NCI-H146 (cell line): ENCODE measurements at regions not wholly inside any gene's neighbourhood (a gene's known extent, or its start where the extent isn't known, plus 50 kb on each side); places are given as distances from the start of the nearest gene placed in this dataset.

ENCODE experiments used
- DNase-seq: peaks from one replicate; lab custom pipeline; 2025; lab: John Stamatoyannopoulos, UW

DNA sequence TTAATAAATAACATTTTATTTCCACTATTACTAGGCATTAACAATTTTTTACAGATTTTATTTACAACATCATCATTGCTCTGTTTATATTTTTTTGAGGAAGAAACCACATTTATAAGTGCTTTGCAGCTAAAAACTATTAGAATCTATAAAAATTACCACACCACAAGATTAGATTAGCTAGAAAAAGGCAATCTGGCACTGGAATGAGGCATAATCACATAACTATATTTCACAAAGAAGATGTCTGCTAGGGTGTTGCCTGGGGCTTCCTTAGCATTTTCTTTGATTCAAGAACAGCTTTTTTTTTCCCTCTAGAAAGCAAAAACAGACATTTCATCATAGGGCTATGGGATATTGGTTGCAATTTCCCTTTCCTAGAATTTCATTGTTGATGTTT, 2169.2 kb downstream of the MRPL39 start:
- DNase-seq = no peak

DNA sequence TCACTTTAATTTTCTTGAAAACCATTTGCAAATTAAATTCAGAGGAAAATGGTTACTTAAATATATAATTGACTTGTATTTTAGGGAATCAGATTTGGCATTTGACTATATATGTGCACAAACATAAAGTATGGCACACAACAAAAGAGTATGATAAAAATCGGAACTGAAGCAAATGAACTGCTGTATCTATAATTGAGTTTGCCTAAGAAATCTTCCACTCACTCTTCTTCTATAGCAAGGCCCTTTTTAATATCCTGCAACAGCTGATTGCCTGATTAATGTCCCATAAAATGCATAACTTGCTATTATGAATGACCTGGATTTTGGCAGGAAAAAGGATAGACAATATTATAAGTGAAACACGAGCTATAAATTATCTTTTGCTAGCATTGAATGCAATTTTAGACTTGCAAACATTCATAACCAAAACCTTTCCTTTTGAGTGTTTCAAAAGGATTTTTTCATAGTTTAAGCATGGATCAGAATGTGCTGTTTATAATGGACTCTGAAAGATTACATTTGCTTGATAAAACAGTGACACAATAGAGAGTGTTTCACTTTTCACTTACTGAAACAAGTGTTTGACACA, 2204.3 kb downstream of the MRPL39 start:
- DNase-seq = peak; percentile 66

DNA sequence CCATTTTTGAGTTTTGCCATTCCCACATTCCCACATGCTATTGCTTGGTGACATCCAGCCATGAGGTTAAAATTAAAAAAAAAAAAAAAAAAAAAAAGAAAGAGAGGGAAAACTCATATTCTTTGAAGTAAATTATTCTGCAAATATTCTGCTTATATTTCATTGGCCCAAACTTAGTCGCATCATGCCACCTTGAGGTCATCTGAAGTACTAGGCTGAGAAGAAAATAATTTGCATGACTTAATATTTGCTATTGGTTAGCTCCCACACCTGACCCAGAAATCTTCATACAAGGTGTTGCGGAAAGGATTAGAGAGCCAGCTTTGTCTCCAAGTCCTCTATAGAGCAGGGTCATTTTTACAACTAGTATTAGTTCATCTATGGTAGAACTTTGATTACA, 2206.0 kb downstream of the MRPL39 start:
- DNase-seq = no peak

DNA sequence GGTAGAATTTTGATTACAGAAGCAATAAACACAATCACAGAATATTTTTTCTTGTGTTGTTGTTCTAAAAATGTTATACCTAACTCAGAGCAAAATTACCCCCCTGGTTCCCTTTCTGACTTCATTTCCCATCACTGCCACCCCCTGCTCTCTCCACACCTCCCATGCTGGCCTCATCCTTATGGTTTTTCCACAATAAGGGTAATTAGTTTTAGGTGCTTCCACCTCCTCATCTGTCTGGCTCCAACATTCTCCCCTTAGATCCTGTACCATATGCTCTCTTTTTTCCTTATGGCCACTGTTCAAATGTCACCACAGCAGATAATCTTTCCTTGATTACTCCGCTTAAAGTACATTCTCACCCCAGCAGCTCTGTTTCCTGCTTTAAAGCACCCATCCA, 2208.6 kb downstream of the MRPL39 start:
- no peak for DNase-seq

DNA sequence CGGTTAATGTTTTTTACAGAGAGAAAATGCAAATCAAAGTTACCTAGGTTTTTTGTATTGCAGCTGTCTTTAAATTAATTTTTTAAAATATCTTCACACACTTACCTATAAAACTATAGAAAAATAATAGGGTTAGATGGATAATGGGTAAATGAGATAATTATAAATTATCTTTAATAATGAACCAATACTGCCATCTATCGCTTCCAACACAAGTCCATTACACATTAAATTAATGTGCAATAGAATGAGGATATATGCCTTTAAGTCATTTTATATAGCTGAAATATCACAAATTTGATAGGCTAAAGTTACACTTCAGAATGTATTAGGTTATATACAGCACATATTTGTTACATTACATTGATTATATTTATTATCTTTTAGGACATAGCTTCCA, 2212.8 kb downstream of the MRPL39 start:
- DNase-seq = no peak

DNA sequence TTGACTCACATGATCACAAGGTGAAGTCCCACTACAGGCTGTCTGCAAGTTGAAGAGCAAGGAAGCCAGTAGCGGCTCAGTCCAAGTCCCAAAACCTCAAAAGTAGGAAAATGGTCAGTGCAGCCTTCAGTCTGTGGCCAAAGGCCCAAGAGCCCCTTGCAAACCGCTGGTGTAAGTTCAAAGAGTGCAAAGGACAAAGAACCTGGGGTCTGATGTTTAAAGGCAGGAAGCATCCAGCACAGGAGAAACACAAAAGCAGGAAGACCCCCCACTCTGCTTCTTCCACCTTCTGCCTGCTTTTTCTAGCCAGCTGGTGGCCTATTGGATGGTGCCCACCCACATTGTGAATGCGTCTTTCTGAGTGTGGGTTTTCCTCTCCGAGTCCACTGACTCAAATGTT, 2222.6 kb downstream of the MRPL39 start:
- DNase-seq = no peak

DNA sequence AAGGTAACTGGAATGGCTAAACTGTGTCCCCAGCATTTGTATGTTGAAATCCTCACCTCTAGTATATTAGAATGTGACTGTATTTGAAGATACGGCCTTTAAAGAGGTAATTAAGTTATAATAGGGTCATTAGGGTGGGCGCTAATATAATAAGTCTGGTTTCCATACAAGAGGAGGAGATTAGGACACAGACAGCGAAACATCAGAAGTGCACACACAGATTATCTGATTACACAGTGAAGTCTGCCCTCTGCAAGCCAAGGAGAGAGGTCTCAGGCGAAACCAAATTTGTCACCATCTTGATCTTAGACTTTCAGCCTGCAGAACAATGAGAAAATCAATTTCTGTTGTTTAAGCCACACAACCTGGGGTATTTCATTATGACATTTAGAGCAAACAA, 2233.1 kb downstream of the MRPL39 start:
- DNase-seq = peak; percentile 10

DNA sequence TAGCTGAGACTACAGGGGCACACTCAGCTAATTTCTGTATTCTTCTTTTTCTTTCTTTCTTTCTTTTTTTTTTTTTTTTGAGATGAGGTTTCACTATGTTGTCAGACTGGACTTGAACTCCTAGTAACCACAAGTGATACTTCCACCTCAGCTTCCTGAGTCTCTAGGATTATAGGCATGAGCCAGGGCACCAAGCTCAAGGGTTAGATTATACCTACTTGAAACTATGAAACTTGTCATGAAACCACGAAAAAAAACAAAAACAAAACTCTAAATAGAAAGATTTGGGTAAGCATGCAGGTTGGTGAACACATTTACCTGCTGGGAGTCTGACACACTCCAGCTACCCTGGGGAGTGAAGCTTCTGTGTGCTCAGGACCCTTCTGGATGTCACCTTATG, 2250.4 kb downstream of the MRPL39 start:
- DNase-seq = no peak

DNA sequence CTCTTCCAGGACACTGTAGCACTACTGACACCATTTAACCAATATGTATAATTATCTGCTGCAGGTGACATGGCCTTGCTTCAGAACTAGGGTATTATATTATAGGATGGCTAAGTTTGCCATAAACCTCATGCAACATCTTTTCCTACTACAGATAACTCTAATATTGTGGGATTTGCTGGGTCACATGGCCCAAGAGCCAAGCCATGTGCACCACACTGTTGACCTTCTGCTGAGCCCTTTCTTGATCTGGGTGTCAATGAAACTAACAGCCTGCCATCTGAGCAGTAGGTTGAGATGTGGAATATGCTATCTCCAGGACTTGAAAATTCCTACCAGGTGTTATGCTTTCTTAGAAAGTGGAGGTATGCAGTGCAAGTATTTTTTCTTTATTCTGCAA, 2291.1 kb downstream of the MRPL39 start:
- DNase-seq = no peak

DNA sequence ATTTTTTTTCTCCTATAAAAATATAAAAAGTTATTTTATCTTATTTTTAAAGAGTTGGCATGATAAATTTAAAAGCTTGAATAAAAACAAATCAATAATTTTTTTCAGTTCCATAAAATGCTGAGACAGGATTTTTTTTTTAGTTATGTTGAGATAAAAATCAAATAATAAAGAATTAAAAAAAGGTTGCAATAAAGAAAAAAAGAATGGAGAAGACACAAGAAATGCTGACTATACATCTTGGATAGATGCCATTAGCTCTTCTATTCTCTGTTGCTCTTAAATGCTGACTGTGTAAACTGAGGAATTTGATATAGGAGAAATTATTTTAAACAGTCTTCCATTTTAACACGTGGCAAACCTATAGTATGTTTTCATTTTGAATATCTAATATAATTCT, 2298.5 kb downstream of the MRPL39 start:
- DNase-seq = no peak

DNA sequence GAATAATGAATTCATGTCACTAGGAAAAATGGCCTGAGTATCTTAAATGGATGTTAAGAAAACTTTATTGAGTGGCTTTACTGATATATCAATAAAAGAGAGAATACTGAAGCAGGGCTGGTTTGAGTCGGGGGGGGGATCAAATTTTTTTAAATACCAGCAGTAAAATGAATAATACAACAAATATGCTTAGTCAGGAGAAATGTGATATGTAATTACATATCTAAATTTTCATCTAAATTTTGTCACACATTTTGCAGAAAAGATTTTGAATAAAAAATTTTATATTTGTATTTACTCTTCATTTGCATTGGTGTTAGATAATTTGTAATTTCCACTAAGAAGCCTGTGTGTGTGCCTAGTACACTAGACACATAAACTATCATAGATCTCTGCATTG, 2300.2 kb downstream of the MRPL39 start:
- no peak for DNase-seq

DNA sequence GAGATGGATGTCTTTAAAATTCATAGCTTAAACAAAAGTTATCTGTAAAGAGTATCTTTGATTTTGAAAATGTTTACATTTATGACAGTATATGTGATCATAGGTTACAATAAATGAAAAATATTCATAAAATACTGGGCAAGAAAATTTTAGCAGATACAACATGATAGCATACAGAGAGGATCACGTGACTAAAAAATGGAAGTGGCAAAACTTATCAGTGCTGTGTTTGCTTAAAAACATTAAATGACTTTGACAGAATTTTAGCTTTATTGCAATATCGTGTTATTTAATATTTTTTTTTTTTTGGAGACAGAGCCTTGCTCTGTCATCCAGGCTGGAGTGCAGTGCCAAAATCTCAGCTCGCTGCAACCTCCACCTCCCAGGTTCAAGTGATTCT, 2294.1 kb downstream of the NCAM2 start:
- no peak for DNase-seq

DNA sequence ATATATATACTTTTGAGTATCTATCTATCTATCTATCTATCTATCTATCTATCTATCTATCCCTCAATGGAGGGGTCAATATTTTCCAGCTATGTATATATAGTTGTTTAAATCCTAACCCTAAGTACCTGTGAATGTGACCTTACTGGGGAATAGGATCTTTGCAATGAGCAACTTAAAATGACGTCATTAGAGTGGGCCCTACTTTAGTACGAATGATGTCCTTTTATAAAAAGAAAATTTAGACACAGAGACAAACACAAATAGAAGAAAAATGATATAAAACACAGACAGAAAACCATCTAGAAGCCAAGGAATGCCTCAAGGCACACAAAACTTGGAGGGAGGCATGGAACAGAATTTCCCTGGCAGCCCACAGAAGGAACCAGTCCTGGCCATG, 2283.7 kb downstream of the NCAM2 start:
- no peak for DNase-seq

DNA sequence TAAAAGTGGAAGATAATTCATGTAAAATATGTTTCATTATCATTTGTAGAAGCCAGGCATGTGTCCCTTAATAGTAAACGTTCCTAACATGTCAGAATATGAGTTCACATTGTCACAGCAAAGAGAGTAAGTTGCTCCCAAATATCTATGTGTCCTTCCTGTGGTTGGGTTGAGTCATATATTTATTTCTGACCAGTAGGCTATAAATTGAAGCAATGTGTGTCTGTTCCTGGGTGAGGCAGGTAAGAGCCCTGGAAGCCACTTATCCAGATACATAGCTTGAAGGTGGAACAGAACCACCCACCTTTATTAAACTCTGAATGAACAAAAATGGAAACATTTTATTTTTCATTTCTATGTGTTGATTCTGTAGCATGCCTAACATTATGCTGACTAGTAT, 2251.6 kb downstream of the NCAM2 start:
- no peak for DNase-seq

DNA sequence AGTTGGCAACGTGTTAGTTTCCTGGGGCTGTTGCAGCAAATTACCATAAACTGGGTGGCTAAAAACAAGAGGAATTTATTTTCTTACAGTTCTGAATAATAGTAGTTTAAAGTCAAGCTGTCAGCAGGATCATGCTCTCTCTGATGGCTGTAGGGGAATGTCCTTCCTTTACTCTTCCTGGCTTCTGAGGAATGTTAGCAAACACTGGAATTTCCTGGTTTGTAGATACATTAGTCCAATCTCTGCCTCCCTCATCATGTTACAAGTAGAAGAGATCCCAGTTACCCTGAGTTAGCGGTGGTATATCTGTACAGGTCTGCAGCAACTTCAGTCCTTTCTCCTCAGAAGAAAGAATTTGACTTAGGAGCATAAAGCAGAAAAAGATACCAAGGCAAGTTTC, 2249.1 kb downstream of the NCAM2 start:
- DNase-seq = no peak

DNA sequence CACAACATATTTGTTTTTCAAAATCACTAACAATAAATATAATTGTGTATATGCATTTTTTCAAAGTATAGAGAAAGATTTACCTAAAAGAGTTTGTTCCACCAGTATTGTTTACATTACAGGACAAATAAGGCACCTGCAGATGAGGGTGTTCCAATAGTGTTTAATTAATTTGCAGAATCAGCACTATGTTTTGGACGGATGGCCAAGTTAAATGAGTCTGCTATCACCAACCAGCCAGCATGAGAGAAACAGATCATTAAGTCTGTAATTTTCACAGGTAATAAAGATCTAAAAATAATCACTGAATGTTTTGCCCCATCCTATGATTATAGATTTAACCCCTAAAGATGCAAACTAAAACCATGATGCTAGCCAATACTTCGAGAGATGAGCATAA, 2247.0 kb downstream of the NCAM2 start:
- DNase-seq = no peak

DNA sequence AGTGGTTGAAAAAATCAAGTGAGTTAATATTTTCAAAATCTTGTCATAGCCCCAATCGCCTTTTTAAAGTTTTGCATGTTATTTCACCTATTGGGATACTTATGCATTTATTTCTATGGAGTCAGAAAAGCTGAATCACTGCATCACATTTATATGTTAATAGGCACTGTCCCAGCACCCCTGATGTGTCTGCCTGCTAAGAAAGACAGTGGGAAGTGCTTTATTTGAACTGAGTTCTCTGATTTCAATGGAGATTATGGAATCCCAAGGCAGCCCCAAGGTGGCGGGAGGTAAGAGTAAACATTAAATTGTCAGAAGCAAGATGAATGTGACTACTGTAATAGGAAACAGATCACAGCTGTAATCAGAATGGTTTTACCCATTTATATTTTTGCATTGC, 2225.7 kb downstream of the NCAM2 start:
- peak; percentile 65 for DNase-seq

DNA sequence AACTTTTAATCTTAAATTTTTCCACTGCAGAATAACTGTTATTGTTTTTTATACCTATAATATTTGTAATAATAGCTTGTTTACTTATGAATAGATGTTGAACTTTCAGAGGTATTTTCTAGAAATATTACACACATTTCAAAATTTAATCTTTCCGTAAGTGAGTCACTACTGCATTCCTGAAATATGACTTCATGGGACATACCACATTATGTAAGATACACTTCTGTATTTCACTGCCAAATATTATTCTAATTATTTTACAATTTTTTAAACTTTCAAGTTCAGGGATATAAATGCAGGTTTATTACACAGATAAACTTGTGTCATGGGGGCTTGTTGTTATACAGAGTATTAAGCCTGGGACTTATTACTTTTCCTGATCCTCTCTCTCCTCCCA, 2220.5 kb downstream of the NCAM2 start:
- DNase-seq = no peak

DNA sequence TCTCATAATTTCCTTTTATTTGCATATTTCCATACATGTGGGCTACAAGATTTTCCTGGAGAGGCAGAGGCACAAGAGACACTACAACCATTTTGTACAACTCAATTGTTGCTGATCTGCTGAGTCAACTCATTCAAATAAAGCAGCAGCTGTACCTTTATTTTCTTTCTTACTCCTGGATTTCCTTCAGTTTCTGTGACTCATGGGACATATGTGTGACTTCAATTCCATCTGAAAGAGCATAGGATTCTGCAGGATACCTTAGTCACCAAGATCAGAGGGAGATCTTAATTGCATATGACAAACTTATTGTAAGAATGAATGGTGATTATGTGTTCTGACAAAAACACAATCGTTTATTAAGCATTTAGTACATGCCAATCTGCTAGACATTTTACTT, 2219.4 kb downstream of the NCAM2 start:
- no peak for DNase-seq

DNA sequence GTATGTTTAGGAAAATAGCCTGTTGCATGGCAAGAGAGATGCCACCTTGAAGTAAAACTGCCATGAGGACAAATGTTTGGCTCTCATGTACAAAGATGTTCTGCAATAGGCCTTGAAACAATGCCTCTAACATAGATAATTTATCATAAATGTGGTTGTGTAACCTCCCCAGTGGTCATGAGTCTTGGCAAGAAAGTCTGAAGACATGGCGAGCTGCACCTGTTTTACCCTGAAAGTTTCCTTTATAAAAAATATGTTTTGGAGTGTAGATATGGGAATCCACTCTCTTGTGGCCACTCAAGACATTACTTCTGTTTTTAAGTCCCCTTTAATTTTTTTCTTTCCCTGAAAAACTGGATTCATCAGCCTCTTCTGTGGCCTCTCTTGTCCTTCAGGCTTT, 2217.1 kb downstream of the NCAM2 start:
- DNase-seq = no peak
